Stimulated activated naive B cell treated with anti-CD40 and anti-IgM and Interleukin-4, amounts not matched to agents 10 μg/mL and 1 μg/mL and 100 μg/mL, for 72 hours (primary cell): ENCODE measurements at regions not wholly inside any gene's neighbourhood (a gene's known extent, or its start where the extent isn't known, plus 50 kb on each side); places are given as distances from the start of the nearest gene placed in this dataset.
"Not testable (repeated sequence)": the region's sequence is repeated elsewhere in the genome, so short reads cannot be mapped to it uniquely, and the experiment has no call there.

ENCODE experiments used
- ATAC-seq, 2 donors: fragments of 150-1000 bp; cut with Tn5 transposase; replicated peaks; 2 replicates each; pipeline ENCODE4 v1.10.0; 2021; ENCODE audit warnings: moderate library complexity in 1 of 2
- DNase-seq: peaks from one replicate; pipeline ENCODE4 v3.0.0; 2021
- H3K27ac Mint-ChIP-seq: one replicate; pipeline ENCODE4 v1.8.0; 2022; ENCODE audit warnings: mild to moderate bottlenecking, mixed read lengths
- H3K27me3 Mint-ChIP-seq, 2 donors: one replicate each; pipeline ENCODE4 v1.8.0; 2022; ENCODE audit warnings: mixed read lengths in 2 of 2
- H3K36me3 Mint-ChIP-seq, 2 donors: one replicate each; pipeline ENCODE4 v1.8.0; 2022; ENCODE audit warnings: mixed read lengths in 2 of 2, mild to moderate bottlenecking in 1 of 2
- H3K4me1 Mint-ChIP-seq, 2 donors: one replicate each; pipeline ENCODE4 v1.8.0; 2022; ENCODE audit warnings: mixed read lengths in 2 of 2, mild to moderate bottlenecking in 1 of 2
- H3K4me3 Mint-ChIP-seq, 2 donors: one replicate each; pipeline ENCODE4 v1.8.0; 2022; ENCODE audit warnings: mild to moderate bottlenecking in 2 of 2, mixed read lengths in 2 of 2, moderate library complexity in 1 of 2
- H3K9me3 Mint-ChIP-seq, 2 donors: one replicate each; pipeline ENCODE4 v1.8.0; 2022; ENCODE audit warnings: mixed read lengths in 2 of 2, mild to moderate bottlenecking in 1 of 2

DNA sequence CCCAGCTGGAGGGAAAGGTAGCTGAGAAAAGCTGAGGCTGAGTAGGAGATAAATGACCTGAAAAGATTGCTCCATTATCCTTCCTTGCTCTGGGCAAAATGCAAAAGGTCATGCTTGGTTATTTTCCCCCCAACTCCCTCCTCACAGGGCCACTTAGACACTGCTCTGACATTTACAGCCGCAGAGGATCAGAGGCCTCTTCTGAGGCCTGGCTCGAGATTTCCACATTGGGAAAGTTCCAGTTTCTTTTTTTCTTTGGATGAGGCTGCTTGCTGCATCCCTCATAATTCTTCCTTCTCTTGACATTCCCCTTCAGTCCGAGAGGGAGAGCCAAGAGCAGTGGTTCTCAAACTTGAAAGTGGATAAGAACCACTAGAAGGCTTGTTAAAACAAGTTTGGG, 60.1 kb upstream of the HSPA9 start:
- no peak for ATAC-seq
- DNase-seq = no peak
- H3K36me3 Mint-ChIP-seq = no peaks in the 10 kb centered on the region
- H3K27me3 Mint-ChIP-seq = peaks cover 34 to 37% of the 10 kb centered on the region in 2 donors
- H3K9me3 Mint-ChIP-seq = no peaks in the 10 kb centered on the region
- H3K4me1 Mint-ChIP-seq = peaks cover 5% of the 10 kb centered on the region in 2 donors
- no peak overlapping the region for H3K4me3 Mint-ChIP-seq
- no peak overlapping the region for H3K27ac Mint-ChIP-seq

DNA sequence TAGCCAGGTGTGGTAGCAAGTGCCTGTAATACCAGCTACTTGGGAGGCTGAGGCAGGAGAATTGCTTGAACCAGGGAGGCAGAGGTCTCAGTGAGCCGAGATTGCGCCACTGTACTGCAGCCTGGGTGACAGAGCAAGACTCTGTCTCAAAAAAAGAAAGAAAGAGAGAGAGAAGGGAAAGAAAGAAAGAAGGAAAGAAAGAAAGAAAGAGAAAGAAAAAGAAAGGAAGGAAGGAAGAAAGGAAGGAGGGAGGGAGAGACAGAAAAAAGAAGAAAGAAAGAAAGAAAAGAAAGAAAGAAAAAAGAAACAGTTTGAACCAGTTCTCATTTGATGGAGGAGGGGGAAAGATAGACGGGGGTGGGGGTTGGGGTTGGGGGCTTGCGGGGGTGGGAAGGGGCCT, 59.6 kb upstream of the HSPA9 start:
- H3K27ac Mint-ChIP-seq, H3K36me3 Mint-ChIP-seq, H3K9me3 Mint-ChIP-seq, ATAC-seq, H3K4me3 Mint-ChIP-seq, DNase-seq, H3K4me1 Mint-ChIP-seq: not testable (repeated sequence)
- peaks cover 31 to 34% of the 10 kb centered on the region in 2 donors for H3K27me3 Mint-ChIP-seq

DNA sequence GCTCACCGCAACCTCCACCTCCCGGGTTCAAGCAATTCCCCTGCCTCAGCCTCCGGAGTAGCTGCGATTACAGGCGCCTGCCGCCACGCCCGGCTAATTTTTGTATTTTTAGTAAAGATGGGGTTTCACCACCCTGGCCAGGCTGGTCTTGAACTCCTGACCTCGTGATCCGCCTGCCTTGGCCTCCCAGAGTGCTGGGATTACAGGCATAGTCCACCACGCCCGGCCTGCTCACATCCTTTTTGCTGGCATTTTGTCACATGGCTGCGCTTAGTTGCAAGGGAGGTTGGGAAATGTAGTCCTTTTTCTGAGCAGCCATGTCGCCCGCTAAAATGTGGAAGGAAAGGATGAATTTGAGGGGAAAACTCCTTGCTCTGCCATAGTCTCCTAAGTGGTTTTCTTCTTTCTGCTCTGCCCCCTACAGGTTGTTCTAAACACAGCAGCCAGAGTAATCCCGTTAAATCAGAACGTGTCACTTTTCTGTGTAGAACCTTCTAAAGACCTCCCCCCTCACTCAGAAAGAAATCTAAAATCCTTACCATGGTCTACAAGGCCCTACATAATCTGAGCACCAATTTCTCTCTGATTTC, 57.8 kb upstream of the HSPA9 start:
- Mint-ChIP-seq H3K9me3 (no peaks in the 10 kb centered on the region), H3K36me3 (no peaks in the 10 kb centered on the region), H3K27me3 (peaks cover 27 to 31% of the 10 kb centered on the region in 2 donors), H3K4me3 (no peak overlapping the region), H3K27ac (no peak overlapping the region), H3K4me1 (peaks cover 4 to 5% of the 10 kb centered on the region in 2 donors)
- ATAC-seq = peak; percentile 63 to 80
- DNase-seq = peak; percentile 12

GRCh38 chr5:138631096-138631928, 56.1 kb upstream of the HSPA9 start:
- DNase-seq (no peak), ATAC-seq (no peak)
- H3K27me3 Mint-ChIP-seq = peaks cover 20 to 22% of the 10 kb centered on the region in 2 donors
- no peaks in the 10 kb centered on the region for H3K9me3 Mint-ChIP-seq
- no peak overlapping the region for H3K27ac Mint-ChIP-seq
- H3K4me3 Mint-ChIP-seq = no peak overlapping the region
- H3K36me3 Mint-ChIP-seq = no peaks in the 10 kb centered on the region
- H3K4me1 Mint-ChIP-seq = peaks cover 4 to 5% of the 10 kb centered on the region in 2 donors

DNA sequence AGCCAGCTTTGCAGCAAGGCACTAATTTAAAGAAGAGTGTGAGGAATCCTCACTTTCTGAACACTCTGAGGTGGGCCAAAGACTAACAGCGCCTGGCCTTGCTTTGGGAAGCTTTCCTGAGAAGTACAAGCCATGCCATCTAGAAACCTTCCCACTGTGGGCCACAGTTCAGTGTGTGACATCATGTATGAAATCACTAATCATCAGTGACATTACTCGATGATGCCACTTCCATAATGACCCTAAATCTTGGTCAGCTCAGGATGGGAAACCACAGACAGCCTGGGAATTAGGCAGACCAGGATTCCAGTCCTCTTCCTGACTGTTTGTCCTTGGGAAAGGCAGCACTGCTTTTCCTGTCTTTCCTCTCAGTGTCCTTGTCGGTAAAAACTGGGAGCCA, 54.2 kb upstream of the HSPA9 start:
- peaks cover 12% of the 10 kb centered on the region in 2 donors for H3K27me3 Mint-ChIP-seq
- ATAC-seq (no peak), DNase-seq (no peak)
- H3K4me3 Mint-ChIP-seq = no peak overlapping the region
- H3K27ac Mint-ChIP-seq = no peak overlapping the region
- H3K4me1 Mint-ChIP-seq = peaks cover 4 to 5% of the 10 kb centered on the region in 2 donors
- no peaks in the 10 kb centered on the region for H3K36me3 Mint-ChIP-seq
- no peaks in the 10 kb centered on the region for H3K9me3 Mint-ChIP-seq

GRCh38 chr5:138626333-138626944, 51.2 kb upstream of the HSPA9 start:
- peaks cover 8 to 24% of the 10 kb centered on the region in 2 donors for H3K27me3 Mint-ChIP-seq

GRCh38 chr5:138625134-138625533, 49.9 kb upstream of the HSPA9 start:
- H3K27ac Mint-ChIP-seq = no peak overlapping the region
- ATAC-seq (no peak), DNase-seq (no peak)
- no peaks in the 10 kb centered on the region for H3K4me1 Mint-ChIP-seq
- no peaks in the 10 kb centered on the region for H3K9me3 Mint-ChIP-seq
- no peaks in the 10 kb centered on the region for H3K36me3 Mint-ChIP-seq
- no peak overlapping the region for H3K4me3 Mint-ChIP-seq
- H3K27me3 Mint-ChIP-seq = peaks cover 14 to 30% of the 10 kb centered on the region in 2 donors

More at GRCh38 chr5:138626333-138626944, 51.2 kb upstream of the HSPA9 start:
- DNase-seq (no peak), ATAC-seq (no peak)
- Mint-ChIP-seq H3K9me3 (no peaks in the 10 kb centered on the region), H3K4me3 (no peak overlapping the region), H3K27ac (no peak overlapping the region), H3K36me3 (no peaks in the 10 kb centered on the region), H3K4me1 (no peaks in the 10 kb centered on the region)
